ENCODE measurements at regions not wholly inside any gene's neighbourhood (a gene's known extent, or its start where the extent isn't known, plus 50 kb on each side); places are given as distances from the start of the nearest gene placed in this dataset.

- TF ChIP-seq CTCF (IDR thresholded peaks at IDR 0.05) (no peak), POLR2A (IDR thresholded peaks at IDR 0.05) (no peak)
These were observed 539.4 kb downstream of the ZNF804A start for GRCh38 chr2:185137700-185138099.

Data from body of pancreas (tissue), 4 donors.